Suprapubic skin (tissue), 4 donors: ENCODE measurements at regions not wholly inside any gene's neighbourhood (a gene's known extent, or its start where the extent isn't known, plus 50 kb on each side); places are given as distances from the start of the nearest gene placed in this dataset.

Source experiments
- POLR2A ChIP-seq, 2 donors: fragments of 450-650 bp; IDR thresholded peaks; one replicate each; pipeline ENCODE4 v1.6.1; 2017; ENCODE audit warnings: antibody characterized with exemption in 2 of 2, mild to moderate bottlenecking in 2 of 2, moderate library complexity in 2 of 2
- POLR2AphosphoS5 ChIP-seq, 3 donors: sonication (generic); formaldehyde crosslinking; IDR thresholded peaks; one replicate each; pipeline ENCODE4 v1.6.1; 2017; ENCODE audit warnings: antibody characterized with exemption in 3 of 3

DNA sequence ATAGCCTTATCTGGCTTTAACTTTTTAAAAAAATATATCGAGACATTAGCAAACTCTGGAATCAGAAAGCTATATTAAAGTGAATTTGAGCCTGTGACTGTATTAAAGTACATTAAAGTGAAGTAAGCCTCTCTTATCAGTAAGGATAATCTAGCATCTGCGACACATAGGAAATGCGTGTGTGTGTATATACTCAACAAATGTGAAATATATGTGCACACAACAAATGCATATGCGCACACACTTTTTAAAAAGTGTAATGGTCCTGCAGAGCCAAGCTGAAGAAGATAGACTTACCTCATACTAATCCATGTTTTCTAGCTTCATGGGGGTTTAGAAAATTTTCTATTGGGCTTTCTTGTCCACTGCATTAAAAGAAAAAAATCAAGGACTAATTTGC is 437.1 kb downstream of the ZIC1 start:
- no peak for TF ChIP-seq POLR2AphosphoS5 (IDR thresholded peaks at IDR 0.05)
- no peak for TF ChIP-seq POLR2A (IDR thresholded peaks at IDR 0.05)
